ENCODE measurements at regions not wholly inside any gene's neighbourhood (a gene's known extent, or its start where the extent isn't known, plus 50 kb on each side); places are given as distances from the start of the nearest gene placed in this dataset.

GRCh38 chr16:87171723-87172122 lies 145.5 kb downstream of the C16orf95 start:
- no peak overlapping the region for H3K27ac ChIP-seq
- no peaks in the 10 kb centered on the region for H3K9me3 ChIP-seq
- no peak overlapping the region for H3K4me3 ChIP-seq
- no peak for DNase-seq (ENCODE audit: extremely low spot score in 2 of 2)
- intact Hi-C loops (cut with DNase I) = no loop called here
- TF ChIP-seq POLR2AphosphoS5 (IDR thresholded peaks at IDR 0.05; ENCODE audit: insufficient read depth in 1 of 2, low read depth in 1 of 2) = no peak
- no peak for TF ChIP-seq POLR2A (IDR thresholded peaks at IDR 0.05)
- TF ChIP-seq CTCF (IDR thresholded peaks at IDR 0.05) = no peak
- H3K4me1 ChIP-seq = no peaks in the 10 kb centered on the region
- no peaks in the 10 kb centered on the region for H3K36me3 ChIP-seq
- no peaks in the 10 kb centered on the region for H3K27me3 ChIP-seq

GRCh38 chr16:87172632-87173031 lies 144.6 kb downstream of the C16orf95 start:
- intact Hi-C loops (cut with DNase I) = no loop called here
- H3K9me3 ChIP-seq = no peaks in the 10 kb centered on the region
- no peak overlapping the region for H3K27ac ChIP-seq
- no peak for TF ChIP-seq CTCF (IDR thresholded peaks at IDR 0.05)
- no peak for TF ChIP-seq POLR2A (IDR thresholded peaks at IDR 0.05)
- TF ChIP-seq POLR2AphosphoS5 (IDR thresholded peaks at IDR 0.05; ENCODE audit: insufficient read depth in 1 of 2, low read depth in 1 of 2) = no peak
- H3K27me3 ChIP-seq = no peaks in the 10 kb centered on the region
- no peaks in the 10 kb centered on the region for H3K36me3 ChIP-seq
- no peaks in the 10 kb centered on the region for H3K4me1 ChIP-seq
- H3K4me3 ChIP-seq = no peak overlapping the region
- DNase-seq (ENCODE audit: extremely low spot score in 2 of 2) = no peak

DNA sequence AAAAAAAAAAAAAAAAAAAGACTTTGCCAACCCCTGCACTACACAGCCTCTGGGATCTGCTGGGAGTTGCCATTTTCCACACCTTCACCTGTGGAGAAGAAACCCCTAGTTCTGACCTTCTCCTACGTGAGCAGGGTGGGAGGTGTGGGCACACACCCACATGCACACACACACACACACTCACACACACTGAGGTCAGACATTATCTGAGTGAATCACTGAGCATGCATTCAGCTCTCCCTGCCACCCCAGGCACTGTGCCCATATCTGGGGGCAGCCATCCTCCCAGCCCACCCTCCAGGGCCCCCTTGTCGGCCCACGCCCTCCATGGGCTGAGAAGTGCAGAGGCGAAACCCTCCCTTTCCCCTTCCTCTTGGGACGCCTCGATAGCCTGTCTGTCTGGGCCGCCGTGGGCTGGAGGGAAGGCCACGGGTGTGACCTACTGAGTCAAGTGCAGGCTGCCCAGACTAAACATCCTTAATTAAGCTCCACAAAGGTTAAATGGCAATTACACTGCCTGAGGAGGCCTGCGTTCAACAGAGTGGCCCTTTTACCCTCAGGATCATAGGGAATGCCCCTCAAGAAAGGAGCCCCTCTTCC lies 143.8 kb downstream of the C16orf95 start:
- Histone ChIP-seq H3K36me3 (no peaks in the 10 kb centered on the region), H3K27me3 (no peaks in the 10 kb centered on the region), H3K4me1 (no peaks in the 10 kb centered on the region), H3K4me3 (no peak overlapping the region), H3K9me3 (no peaks in the 10 kb centered on the region), H3K27ac (no peak overlapping the region)
- TF ChIP-seq POLR2AphosphoS5 (IDR thresholded peaks at IDR 0.05; ENCODE audit: insufficient read depth in 1 of 2, low read depth in 1 of 2) (no peak), CTCF (IDR thresholded peaks at IDR 0.05) (no peak), POLR2A (IDR thresholded peaks at IDR 0.05) (no peak)
- no peak for DNase-seq (ENCODE audit: extremely low spot score in 2 of 2)
- intact Hi-C loops (cut with DNase I) = no loop called here

- H3K27ac ChIP-seq = no peak overlapping the region
- no peak for DNase-seq (ENCODE audit: extremely low spot score in 2 of 2)
- no peak overlapping the region for H3K4me3 ChIP-seq
- intact Hi-C loops (cut with DNase I) = no loop called here
- H3K36me3 ChIP-seq = no peaks in the 10 kb centered on the region
- TF ChIP-seq POLR2AphosphoS5 (IDR thresholded peaks at IDR 0.05; ENCODE audit: insufficient read depth in 1 of 2, low read depth in 1 of 2) (no peak), POLR2A (IDR thresholded peaks at IDR 0.05) (no peak), CTCF (IDR thresholded peaks at IDR 0.05) (no peak)
- H3K4me1 ChIP-seq = no peaks in the 10 kb centered on the region
- no peaks in the 10 kb centered on the region for H3K9me3 ChIP-seq
- H3K27me3 ChIP-seq = no peaks in the 10 kb centered on the region
Observed at GRCh38 chr16:87174061-87174460, 143.1 kb downstream of the C16orf95 start.

- no peaks in the 10 kb centered on the region for H3K9me3 ChIP-seq
- intact Hi-C loops (cut with DNase I) = no loop called here
- TF ChIP-seq POLR2AphosphoS5 (IDR thresholded peaks at IDR 0.05; ENCODE audit: insufficient read depth in 1 of 2, low read depth in 1 of 2) = no peak
- no peak for TF ChIP-seq CTCF (IDR thresholded peaks at IDR 0.05)
- no peak for TF ChIP-seq POLR2A (IDR thresholded peaks at IDR 0.05)
Observed at GRCh38 chr16:87176735-87177134, 140.5 kb downstream of the C16orf95 start.

More at GRCh38 chr16:87176735-87177134, 140.5 kb downstream of the C16orf95 start:
- H3K4me1 ChIP-seq = no peaks in the 10 kb centered on the region
- no peak overlapping the region for H3K4me3 ChIP-seq
- H3K27me3 ChIP-seq = no peaks in the 10 kb centered on the region
- no peak for DNase-seq (ENCODE audit: extremely low spot score in 2 of 2)
- H3K27ac ChIP-seq = no peak overlapping the region
- H3K36me3 ChIP-seq = no peaks in the 10 kb centered on the region

Data from vagina (tissue), 2 donors.